Stomach (tissue), 8 donors: ENCODE measurements at regions not wholly inside any gene's neighbourhood (a gene's known extent, or its start where the extent isn't known, plus 50 kb on each side); places are given as distances from the start of the nearest gene placed in this dataset.
A peak's percentile ranks its signal among the peaks of the same experiment; 100 is the strongest.

ENCODE experiments used
- DNase-seq, 2 donors: peaks; one replicate each; pipeline versions ENCODE4 v3.0.0 to v3.0.0-alpha.2; 2013 to 2019
- H3K27ac ChIP-seq, 5 donors: fragments of 200-600 bp in 4 of 5; sonication (generic) in 4 of 5; one replicate each; pipeline ENCODE4 v1.5.1; 2013 to 2019; ENCODE audit warnings: mild to moderate bottlenecking in 1 of 5, moderate library complexity in 1 of 5
- H3K27me3 ChIP-seq, 3 donors: fragments of 200-600 bp; sonication (generic); one replicate each; pipeline ENCODE4 v1.5.1; 2017 to 2019; ENCODE audit warnings: mixed run types in 1 of 3
- H3K36me3 ChIP-seq, 4 donors: fragments of 200-600 bp; sonication (generic); 1 replicate in 3 of 4; 2 replicates in 1 of 4; pipeline ENCODE4 v1.5.1; 2016 to 2019
- H3K4me1 ChIP-seq, 4 donors: fragments of 200-600 bp; sonication (generic); one replicate each; pipeline ENCODE4 v1.5.1; 2016 to 2019
- H3K4me3 ChIP-seq, 4 donors: fragments of 200-600 bp; sonication (generic) in 3 of 4; one replicate each; pipeline ENCODE4 v1.5.1; 2016 to 2019; ENCODE audit warnings: mild to moderate bottlenecking in 1 of 4
- H3K9me3 ChIP-seq, 4 donors: fragments of 200-600 bp; sonication (generic); one replicate each; pipeline ENCODE4 v1.5.1; 2016 to 2019
- EP300 ChIP-seq: sonication (generic); formaldehyde crosslinking; IDR thresholded peaks from one replicate; pipeline ENCODE4 v1.6.1; 2017; ENCODE audit warnings: antibody characterized with exemption
- POLR2A ChIP-seq, 4 donors: fragments of 450-650 bp; IDR thresholded peaks; one replicate each; pipeline ENCODE4 v1.6.1; 2016; ENCODE audit warnings: antibody characterized with exemption in 4 of 4, control low read depth in 2 of 4, mild to moderate bottlenecking in 1 of 4, moderate library complexity in 1 of 4
- POLR2AphosphoS5 ChIP-seq, 3 donors: sonication (generic); formaldehyde crosslinking; IDR thresholded peaks; one replicate each; pipeline ENCODE4 v1.6.1; 2016; ENCODE audit warnings: antibody characterized with exemption in 3 of 3
- WGBS, 5 donors: extraction: QIAGEN DNeasy Blood & Tissue Kit in 3 of 5; methylation state at CpG; one replicate each; pipeline versions ENCODE4 v1.1.5 to v1.1.7; 2013 to 2018; 5-methylcytosine and 5-hydroxymethylcytosine counted together
- intact Hi-C: fragments of 100-400 bp; cut with DNase I; formaldehyde crosslinking; loops from one replicate; pipeline ENCODE4 v1.15.1; 2023; ENCODE audit warnings: low total_unique reads
- TF ChIP-seq, protein P1 (sequence below), 7 experiments: fragments of 450-650 bp in 4 of 7; fragments of 200-600 bp in 3 of 7; sonication (generic) in 3 of 7; IDR thresholded peaks; one replicate each; pipeline ENCODE4 v1.5.1; 2016 to 2019; ENCODE audit warnings: antibody characterized with exemption in 7 of 7, control low read depth in 2 of 7, mild to moderate bottlenecking in 1 of 7
- donor health status: healthy with polysubstance abuse.
- donor health status: Bipolar disorder and iron deficiency.
- donor health status: healthy.

DNA sequence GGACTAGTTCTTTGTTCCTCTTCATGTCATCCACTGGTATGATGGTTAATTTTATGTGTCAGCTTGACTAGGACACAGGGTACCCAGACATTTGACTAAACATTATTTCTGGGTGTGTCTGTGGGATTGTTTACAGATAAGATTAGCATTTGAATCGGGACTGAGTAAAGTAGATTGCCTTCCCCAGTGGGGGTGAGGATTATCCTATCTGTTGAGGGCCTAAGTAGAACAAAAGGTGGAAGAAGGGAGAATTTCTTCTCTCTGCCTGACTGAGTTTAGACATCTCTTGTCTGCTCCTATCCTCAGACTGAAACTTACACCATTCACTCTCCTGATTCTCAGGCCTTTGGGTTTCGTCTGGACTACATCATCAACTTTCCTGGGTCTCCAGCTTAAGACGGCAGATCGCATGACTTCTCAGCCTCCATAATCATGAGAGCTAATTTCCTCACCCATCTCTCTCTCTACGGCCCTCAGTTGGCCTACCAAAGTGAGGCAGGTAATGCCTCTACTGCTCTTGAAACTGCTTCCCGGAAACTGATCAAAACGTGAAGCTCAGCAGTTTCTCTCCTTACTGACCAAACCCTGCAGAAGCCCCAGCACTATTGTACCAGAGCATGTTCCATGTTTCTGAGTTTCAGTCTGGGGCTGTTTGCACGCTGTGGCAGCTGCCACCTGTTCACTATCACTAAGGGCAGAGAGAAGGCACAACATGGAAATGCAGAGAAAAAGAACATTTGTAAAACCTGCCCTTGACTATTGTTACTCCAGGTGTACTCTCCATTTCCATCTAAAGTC, 95.4 kb downstream of the NXPE2 start:
- DNase-seq = no peak
- H3K36me3 ChIP-seq = no peaks in the 10 kb centered on the region
- WGBS, 5 donors = 65 to 75% (median 74%) methylated on average over 8 of the region's 8 CpGs
- H3K4me3 ChIP-seq = no peak overlapping the region
- H3K27me3 ChIP-seq = peaks cover 0 to 15% (median 0%) of the 10 kb centered on the region in 3 donors
- H3K27ac ChIP-seq = no peak overlapping the region
- intact Hi-C loops = no loop called here
- no peaks in the 10 kb centered on the region for H3K4me1 ChIP-seq
- H3K9me3 ChIP-seq = no peaks in the 10 kb centered on the region
- TF ChIP-seq POLR2AphosphoS5 (IDR thresholded peaks at IDR 0.05) = no peak
- TF ChIP-seq, protein P1, sequence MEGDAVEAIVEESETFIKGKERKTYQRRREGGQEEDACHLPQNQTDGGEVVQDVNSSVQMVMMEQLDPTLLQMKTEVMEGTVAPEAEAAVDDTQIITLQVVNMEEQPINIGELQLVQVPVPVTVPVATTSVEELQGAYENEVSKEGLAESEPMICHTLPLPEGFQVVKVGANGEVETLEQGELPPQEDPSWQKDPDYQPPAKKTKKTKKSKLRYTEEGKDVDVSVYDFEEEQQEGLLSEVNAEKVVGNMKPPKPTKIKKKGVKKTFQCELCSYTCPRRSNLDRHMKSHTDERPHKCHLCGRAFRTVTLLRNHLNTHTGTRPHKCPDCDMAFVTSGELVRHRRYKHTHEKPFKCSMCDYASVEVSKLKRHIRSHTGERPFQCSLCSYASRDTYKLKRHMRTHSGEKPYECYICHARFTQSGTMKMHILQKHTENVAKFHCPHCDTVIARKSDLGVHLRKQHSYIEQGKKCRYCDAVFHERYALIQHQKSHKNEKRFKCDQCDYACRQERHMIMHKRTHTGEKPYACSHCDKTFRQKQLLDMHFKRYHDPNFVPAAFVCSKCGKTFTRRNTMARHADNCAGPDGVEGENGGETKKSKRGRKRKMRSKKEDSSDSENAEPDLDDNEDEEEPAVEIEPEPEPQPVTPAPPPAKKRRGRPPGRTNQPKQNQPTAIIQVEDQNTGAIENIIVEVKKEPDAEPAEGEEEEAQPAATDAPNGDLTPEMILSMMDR (IDR thresholded peaks at IDR 0.05) = no peak
- no peak for TF ChIP-seq EP300
- TF ChIP-seq POLR2A (IDR thresholded peaks at IDR 0.05) = no peak

GRCh38 chr11:114774599-114775361, 96.5 kb downstream of the NXPE2 start:
- DNase-seq = peak; percentile 40 to 84
- Histone ChIP-seq H3K4me3 (no peak overlapping the region), H3K36me3 (no peaks in the 10 kb centered on the region), H3K9me3 (no peaks in the 10 kb centered on the region), H3K4me1 (no peaks in the 10 kb centered on the region), H3K27ac (no peak overlapping the region), H3K27me3 (peaks cover 0 to 15% (median 0%) of the 10 kb centered on the region in 3 donors)
- intact Hi-C loops = no loop called here
- WGBS, 5 donors = 47 to 60% (median 52%) methylated on average over 16 to 19 of the region's 19 CpGs
- TF ChIP-seq, protein P1 (IDR thresholded peaks at IDR 0.05) = peak in 5 of 7 experiments; percentile 14 to 47 (median 36)
- no peak for TF ChIP-seq EP300

DNA sequence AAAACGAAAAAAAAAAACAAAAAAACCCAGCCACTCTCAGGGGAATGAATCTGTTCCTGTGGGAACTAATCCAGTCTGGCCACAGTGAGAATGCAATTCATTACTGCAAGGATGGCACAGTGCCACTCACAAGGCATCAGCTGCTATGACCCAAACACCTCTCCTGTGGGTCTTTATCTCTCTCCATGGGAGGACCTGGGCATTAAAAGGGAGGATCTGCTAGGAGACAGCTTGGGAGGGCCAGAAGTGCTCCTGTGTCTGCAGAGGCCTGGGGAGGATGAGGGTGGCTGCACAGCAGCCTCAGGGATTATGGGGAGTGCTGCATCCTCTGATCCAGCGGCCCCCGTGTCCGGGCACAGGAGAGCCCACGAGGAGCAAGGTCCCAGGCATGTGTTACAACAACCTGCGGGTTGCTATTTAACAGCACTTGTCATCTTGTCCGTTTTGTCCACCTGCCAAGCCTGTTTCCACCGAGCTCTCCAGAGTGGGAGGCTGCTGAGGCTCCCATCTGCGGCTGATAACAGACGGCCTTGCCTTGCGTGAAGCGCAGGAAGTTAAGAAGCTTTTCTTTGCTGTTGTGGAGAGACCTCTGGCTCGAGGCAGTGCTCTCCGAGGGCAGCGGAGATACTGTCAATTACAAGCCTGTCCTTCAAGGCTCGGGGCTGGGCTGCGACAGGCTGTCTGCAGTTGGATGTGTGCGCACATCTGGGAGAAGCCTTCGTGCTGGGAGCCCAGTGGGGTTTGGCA, 97.7 kb downstream of the NXPE2 start:
- DNase-seq = peak in 1 of 2 donors; percentile 27
- no peaks in the 10 kb centered on the region for H3K4me1 ChIP-seq
- TF ChIP-seq, protein P1 (IDR thresholded peaks at IDR 0.05) = no peak
- TF ChIP-seq EP300 (no peak), POLR2AphosphoS5 (IDR thresholded peaks at IDR 0.05) (no peak), POLR2A (IDR thresholded peaks at IDR 0.05) (no peak)
- no peak overlapping the region for H3K4me3 ChIP-seq
- WGBS, 5 donors = 57 to 66% (median 66%) methylated on average over 11 to 19 of the region's 19 CpGs
- H3K27ac ChIP-seq = no peak overlapping the region
- intact Hi-C loops = no loop called here
- peaks cover 0 to 15% (median 0%) of the 10 kb centered on the region in 3 donors for H3K27me3 ChIP-seq
- no peaks in the 10 kb centered on the region for H3K9me3 ChIP-seq
- H3K36me3 ChIP-seq = no peaks in the 10 kb centered on the region

DNA sequence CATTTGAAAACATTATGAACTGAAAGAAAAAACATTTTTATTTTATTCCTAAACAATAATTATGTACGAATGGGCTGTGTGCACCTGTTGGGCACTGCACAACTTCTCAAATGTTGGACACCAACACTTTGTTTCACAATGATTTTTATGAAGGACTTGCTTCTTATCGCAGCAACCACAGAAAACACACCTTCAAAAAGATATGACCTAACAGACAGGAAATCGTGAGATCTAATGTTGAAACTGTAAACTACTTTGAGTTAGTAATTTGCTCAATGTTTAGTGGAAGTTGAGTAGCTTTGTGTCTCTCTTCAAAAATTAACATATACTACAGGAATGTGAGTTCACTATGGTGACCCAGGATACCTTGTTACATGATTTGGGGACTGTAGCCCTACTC, 98.6 kb downstream of the NXPE2 start:
- Histone ChIP-seq H3K27ac (no peak overlapping the region), H3K9me3 (no peaks in the 10 kb centered on the region), H3K36me3 (no peaks in the 10 kb centered on the region), H3K4me3 (no peak overlapping the region), H3K4me1 (no peaks in the 10 kb centered on the region), H3K27me3 (peaks cover 0 to 15% (median 0%) of the 10 kb centered on the region in 3 donors)
- no peak for DNase-seq
- WGBS, 5 donors = 65 to 70% (median 69%) methylated on average over 3 of the region's 3 CpGs
- TF ChIP-seq, protein P1 (IDR thresholded peaks at IDR 0.05) = no peak
- TF ChIP-seq POLR2AphosphoS5 (IDR thresholded peaks at IDR 0.05) (no peak), POLR2A (IDR thresholded peaks at IDR 0.05) (no peak), EP300 (no peak)
- intact Hi-C loops = no loop called here
